ENCODE measurements at regions not wholly inside any gene's neighbourhood (a gene's known extent, or its start where the extent isn't known, plus 50 kb on each side); places are given as distances from the start of the nearest gene placed in this dataset.

DNA sequence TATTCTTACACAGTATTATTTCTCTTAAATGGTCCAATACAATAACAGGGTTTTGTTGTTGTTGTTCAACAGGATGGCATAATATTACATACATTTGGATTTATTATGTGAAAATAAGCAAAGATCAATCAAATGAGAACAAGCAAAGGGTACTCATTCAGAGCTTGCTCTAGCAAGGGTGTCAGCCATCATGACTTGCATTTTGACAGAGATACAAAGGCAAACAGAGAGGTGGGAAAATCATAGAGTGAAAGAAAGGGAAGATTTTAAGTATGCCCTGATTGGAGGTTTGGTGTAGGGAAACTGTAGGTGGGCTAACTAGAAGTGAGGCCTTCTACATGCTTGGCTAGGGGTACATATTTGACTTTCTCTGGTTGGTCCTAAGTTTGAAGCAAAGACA is 109.1 kb upstream of the BCHE start:
- TF ChIP-seq, protein P1, sequence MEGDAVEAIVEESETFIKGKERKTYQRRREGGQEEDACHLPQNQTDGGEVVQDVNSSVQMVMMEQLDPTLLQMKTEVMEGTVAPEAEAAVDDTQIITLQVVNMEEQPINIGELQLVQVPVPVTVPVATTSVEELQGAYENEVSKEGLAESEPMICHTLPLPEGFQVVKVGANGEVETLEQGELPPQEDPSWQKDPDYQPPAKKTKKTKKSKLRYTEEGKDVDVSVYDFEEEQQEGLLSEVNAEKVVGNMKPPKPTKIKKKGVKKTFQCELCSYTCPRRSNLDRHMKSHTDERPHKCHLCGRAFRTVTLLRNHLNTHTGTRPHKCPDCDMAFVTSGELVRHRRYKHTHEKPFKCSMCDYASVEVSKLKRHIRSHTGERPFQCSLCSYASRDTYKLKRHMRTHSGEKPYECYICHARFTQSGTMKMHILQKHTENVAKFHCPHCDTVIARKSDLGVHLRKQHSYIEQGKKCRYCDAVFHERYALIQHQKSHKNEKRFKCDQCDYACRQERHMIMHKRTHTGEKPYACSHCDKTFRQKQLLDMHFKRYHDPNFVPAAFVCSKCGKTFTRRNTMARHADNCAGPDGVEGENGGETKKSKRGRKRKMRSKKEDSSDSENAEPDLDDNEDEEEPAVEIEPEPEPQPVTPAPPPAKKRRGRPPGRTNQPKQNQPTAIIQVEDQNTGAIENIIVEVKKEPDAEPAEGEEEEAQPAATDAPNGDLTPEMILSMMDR (IDR thresholded peaks at IDR 0.05): no peak
- TF ChIP-seq EP300 (IDR thresholded peaks at IDR 0.05) (no peak), EHF (CRISPR knock-in tag; IDR thresholded peaks at IDR 0.05) (no peak)
